ENCODE measurements at regions not wholly inside any gene's neighbourhood (a gene's known extent, or its start where the extent isn't known, plus 50 kb on each side); places are given as distances from the start of the nearest gene placed in this dataset.
"Not testable (repeated sequence)": the region's sequence is repeated elsewhere in the genome, so short reads cannot be mapped to it uniquely, and the experiment has no call there.

DNA sequence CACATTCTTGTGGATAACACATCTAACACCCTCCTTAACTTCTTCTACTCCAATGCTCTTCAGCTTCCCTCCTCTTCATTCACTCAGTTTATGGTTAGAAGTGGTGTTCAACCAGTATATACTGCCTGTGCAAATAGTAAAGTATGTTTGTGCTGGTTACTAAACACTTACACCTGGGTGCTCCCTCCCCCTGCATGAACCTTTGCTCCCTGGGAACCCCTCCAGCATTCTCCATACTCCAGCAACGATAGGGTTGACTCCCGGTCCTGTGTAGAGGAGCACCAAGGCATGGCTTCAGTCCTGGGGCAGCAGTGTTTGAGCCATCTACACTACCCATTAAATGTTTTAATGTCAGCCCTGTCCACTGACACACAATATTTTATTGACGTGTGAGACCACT lies 407.5 kb upstream of the DPH6 start:
- TF ChIP-seq, protein P1, sequence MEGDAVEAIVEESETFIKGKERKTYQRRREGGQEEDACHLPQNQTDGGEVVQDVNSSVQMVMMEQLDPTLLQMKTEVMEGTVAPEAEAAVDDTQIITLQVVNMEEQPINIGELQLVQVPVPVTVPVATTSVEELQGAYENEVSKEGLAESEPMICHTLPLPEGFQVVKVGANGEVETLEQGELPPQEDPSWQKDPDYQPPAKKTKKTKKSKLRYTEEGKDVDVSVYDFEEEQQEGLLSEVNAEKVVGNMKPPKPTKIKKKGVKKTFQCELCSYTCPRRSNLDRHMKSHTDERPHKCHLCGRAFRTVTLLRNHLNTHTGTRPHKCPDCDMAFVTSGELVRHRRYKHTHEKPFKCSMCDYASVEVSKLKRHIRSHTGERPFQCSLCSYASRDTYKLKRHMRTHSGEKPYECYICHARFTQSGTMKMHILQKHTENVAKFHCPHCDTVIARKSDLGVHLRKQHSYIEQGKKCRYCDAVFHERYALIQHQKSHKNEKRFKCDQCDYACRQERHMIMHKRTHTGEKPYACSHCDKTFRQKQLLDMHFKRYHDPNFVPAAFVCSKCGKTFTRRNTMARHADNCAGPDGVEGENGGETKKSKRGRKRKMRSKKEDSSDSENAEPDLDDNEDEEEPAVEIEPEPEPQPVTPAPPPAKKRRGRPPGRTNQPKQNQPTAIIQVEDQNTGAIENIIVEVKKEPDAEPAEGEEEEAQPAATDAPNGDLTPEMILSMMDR (IDR thresholded peaks at IDR 0.05; ENCODE audit: extremely low read depth, missing control alignments), result no peak
- DNase-seq (ENCODE audit: low spot score), result no peak

DNA sequence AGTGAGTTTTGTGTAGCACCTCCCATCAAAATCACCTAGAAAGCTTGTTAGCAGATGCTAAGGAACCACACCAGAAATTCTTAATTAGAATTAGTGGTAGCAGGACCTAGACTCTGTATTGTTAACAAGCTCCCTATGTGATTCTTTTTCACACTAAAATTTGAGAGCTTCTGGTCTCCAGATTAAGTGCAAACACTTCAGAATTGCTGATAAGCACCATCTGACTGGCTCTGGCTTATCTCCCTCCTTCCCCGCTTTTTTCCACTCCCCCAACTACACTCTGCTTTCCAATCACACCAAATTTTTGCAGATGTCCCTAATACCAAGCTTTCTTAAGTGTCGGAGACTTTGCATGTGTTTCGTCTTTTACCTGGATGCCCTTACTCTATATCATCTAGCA lies 410.1 kb upstream of the DPH6 start:
- TF ChIP-seq, protein P1 (IDR thresholded peaks at IDR 0.05; ENCODE audit: extremely low read depth, missing control alignments), result no peak
- no peak for DNase-seq (ENCODE audit: low spot score)

DNA sequence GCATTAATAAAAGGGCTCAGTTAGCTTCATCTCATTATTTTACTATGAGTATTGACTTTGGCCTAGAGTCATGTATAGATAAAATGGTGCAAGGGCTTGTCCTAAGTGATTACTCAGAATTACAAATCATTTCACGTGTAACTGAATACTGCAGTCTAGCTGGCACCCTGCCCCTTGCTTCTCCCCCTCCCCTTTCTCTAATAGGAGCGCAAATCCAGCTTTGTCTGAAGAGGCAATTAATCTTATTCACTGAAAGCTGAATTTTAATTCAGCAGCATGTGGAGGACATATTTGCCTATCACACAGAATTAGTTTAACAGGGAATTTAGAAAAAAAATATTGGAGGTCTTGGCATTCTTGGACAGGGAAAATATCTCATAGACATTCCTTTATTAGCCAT lies 412.1 kb upstream of the DPH6 start:
- TF ChIP-seq, protein P1 (IDR thresholded peaks at IDR 0.05; ENCODE audit: extremely low read depth, missing control alignments), result no peak
- DNase-seq (ENCODE audit: low spot score), result no peak

DNA sequence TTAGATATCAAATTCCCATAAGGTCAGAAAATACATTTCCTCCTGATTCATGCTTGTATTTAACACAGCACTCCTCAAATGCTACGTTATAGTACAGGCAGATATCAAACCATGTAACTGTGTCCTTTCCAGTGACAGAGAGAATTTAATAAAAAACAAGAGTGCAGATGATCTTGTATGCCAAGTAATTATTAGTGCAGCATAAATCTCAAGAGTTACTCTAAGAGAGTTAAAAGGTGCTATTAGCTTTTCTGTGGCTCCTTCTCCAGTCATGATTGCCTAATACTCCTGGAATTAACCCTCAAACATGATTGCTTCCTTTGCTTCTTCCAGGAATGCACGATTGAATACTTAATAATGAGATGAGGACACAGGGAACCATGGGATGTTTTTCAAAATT lies 413.0 kb upstream of the DPH6 start:
- TF ChIP-seq, protein P1 (IDR thresholded peaks at IDR 0.05; ENCODE audit: extremely low read depth, missing control alignments), result no peak

DNA sequence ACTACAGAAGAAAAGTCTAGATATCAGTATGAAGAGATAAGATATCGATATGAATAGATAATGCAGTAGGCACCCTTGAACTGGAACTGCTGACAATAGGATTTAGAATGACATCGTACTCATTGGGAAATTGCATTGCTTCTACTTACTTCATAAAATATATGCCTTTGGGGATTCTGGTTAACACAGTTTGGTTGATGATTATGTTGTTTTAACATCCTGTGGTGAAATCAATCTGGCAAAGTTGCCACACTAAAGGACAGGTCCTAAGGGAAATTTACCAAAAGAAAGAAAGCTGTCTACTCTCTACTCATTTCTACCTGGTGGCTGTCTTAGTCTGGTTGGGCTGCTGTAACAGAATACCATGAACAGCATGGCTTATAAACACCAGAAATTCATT lies 417.4 kb upstream of the DPH6 start:
- TF ChIP-seq, protein P1 (IDR thresholded peaks at IDR 0.05; ENCODE audit: extremely low read depth, missing control alignments), result no peak
- no peak for DNase-seq (ENCODE audit: low spot score)

More for the DNA sequence above, 413.0 kb upstream of the DPH6 start:
- no peak for DNase-seq (ENCODE audit: low spot score)

DNA sequence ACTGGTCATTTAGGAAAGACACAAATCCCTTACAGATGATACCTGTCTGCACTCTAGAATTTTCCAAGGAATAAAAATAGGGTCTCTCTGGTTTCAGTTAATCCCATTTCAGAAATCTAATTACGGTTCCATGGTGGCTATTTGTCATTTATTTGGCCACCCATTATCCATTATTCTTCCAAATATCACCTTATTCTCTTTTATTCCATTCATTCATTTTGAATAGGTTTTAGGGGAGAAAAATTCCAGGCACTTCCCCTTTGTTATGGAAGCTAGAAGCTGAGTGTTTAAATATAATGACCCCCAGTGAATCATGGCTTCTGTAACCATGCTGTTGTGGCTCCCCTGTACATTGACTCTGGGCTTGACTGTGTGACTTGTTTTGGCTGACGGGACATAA lies 420.8 kb upstream of the DPH6 start:
- TF ChIP-seq, protein P1 (IDR thresholded peaks at IDR 0.05; ENCODE audit: extremely low read depth, missing control alignments), result no peak
- DNase-seq (ENCODE audit: low spot score), result no peak

DNA sequence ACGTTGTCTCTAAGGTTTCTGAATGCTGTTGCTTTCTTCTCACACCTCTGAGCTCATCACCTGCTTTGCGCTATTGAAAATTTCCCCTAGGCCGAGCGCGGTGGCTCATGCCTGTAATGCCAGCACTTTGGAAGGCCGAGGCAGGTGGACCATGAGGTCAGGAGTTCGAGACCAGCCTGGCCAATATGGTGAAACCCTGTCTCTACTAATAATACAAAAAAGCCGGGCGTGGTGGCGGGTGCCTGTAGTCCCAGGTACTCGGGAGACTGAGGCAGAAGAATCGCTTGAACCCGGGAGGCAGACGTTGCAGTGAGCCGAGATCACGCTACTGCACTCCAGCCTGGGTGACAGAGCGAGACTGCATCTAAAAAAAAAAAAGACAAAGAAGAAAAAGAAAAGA lies 422.0 kb upstream of the DPH6 start:
- DNase-seq (ENCODE audit: low spot score), result not testable (repeated sequence)

DNA sequence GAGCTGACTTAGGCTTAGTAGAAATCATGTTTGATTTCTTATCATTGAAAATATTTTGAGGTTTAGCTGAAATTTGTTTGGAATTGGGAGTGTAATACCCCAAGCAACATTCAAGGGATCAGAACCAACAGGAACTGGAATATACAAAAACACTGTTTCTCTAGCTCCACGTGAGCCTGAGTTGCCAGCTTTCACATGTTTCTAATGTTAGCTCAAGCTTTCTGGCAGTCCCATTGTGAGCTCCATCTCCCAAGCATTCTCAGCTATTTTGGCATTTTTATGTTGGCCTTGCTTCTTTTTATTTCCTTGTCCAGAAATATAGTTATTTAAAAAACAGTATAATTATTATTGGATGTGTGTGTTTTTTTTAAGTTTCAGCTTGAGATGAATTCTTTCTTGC lies 427.1 kb upstream of the DPH6 start:
- no peak for DNase-seq (ENCODE audit: low spot score)
- TF ChIP-seq, protein P1 (IDR thresholded peaks at IDR 0.05; ENCODE audit: extremely low read depth, missing control alignments), result no peak

Measured in GM20000 (cell line).